Parathyroid adenoma (tissue), 2 donors: ENCODE measurements at regions not wholly inside any gene's neighbourhood (a gene's known extent, or its start where the extent isn't known, plus 50 kb on each side); places are given as distances from the start of the nearest gene placed in this dataset.

Source experiments
- H2AFZ ChIP-seq: fragments of 300-600 bp; sonication (generic); one replicate; pipeline ENCODE4 v1.7.0; 2017; ENCODE audit warnings: antibody characterized with exemption, mild to moderate bottlenecking
- H3K27ac ChIP-seq: fragments of 300-600 bp; sonication (generic); one replicate; pipeline ENCODE4 v1.7.0; 2017
- H3K27me3 ChIP-seq: fragments of 300-600 bp; sonication (generic); one replicate; pipeline ENCODE4 v1.7.0; 2017; ENCODE audit warnings: low read length; ENCODE audit not compliant: control insufficient read depth, insufficient read depth
- H3K36me3 ChIP-seq: fragments of 300-600 bp; sonication (generic); one replicate; pipeline ENCODE4 v1.7.0; 2017; ENCODE audit warnings: low read length; ENCODE audit not compliant: control insufficient read depth, insufficient read depth
- H3K4me1 ChIP-seq: fragments of 300-600 bp; sonication (generic); one replicate; pipeline ENCODE4 v1.7.0; 2017; ENCODE audit warnings: control low read depth
- H3K4me2 ChIP-seq: fragments of 300-600 bp; sonication (generic); one replicate; pipeline ENCODE4 v1.7.0; 2017; ENCODE audit warnings: low read length
- H3K4me3 ChIP-seq: fragments of 300-600 bp; sonication (generic); one replicate; pipeline ENCODE4 v1.7.0; 2017; ENCODE audit warnings: low read depth, low read length
- H3K79me2 ChIP-seq: fragments of 300-600 bp; sonication (generic); one replicate; pipeline ENCODE4 v1.7.0; 2017; ENCODE audit warnings: control low read depth
- H3K9ac ChIP-seq: fragments of 300-600 bp; sonication (generic); one replicate; pipeline ENCODE4 v1.7.0; 2017; ENCODE audit warnings: mild to moderate bottlenecking
- H3K9me3 ChIP-seq: fragments of 300-600 bp; sonication (generic); one replicate; pipeline ENCODE4 v1.7.0; 2017; ENCODE audit warnings: low read length; ENCODE audit not compliant: control insufficient read depth
- CTCF ChIP-seq: fragments of 300-600 bp; sonication (generic); IDR thresholded peaks from one replicate; pipeline ENCODE4 v1.7.0; 2017; ENCODE audit warnings: antibody characterized with exemption, mild to moderate bottlenecking
- donor health status: primary hyperparathyroidism.

- Histone ChIP-seq H2AFZ (no peak overlapping the region), H3K4me1 (no peaks in the 10 kb centered on the region), H3K4me2 (no peak overlapping the region), H3K4me3 (no peak overlapping the region), H3K9me3 (no peaks in the 10 kb centered on the region), H3K27ac (no peak overlapping the region), H3K27me3 (no peaks in the 10 kb centered on the region), H3K36me3 (no peaks in the 10 kb centered on the region), H3K79me2 (no peaks in the 10 kb centered on the region), H3K9ac (no peak overlapping the region)
- no peak for TF ChIP-seq CTCF
These were observed 191.8 kb downstream of the CGGBP1 start for GRCh38 chr3:87867001-87867400.

DNA sequence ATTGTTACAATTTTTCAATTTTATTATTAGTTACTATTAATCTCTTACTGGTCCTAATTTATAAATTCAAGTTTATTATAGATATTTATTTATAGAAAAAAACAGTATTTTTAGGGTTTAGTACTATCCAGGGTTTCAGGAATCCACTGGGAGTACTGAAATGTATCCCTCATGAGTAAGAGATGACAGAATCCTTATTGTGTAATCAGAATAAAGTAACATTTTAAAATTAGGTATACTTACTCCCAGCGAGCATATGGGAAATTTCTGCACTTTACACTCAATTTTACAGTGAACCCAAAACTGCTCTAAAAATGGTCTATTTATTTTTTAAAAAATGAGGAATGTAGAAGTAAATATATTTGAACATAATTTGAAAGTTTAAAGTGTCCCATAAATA lies 202.7 kb downstream of the CGGBP1 start:
- Histone ChIP-seq H2AFZ (no peak overlapping the region), H3K4me3 (no peak overlapping the region)

GRCh38 chr3:87855616-87856015 lies 203.2 kb downstream of the CGGBP1 start:
- H3K27ac ChIP-seq, result no peak overlapping the region
- H3K4me1 ChIP-seq, result no peaks in the 10 kb centered on the region
- H3K36me3 ChIP-seq, result no peaks in the 10 kb centered on the region
- no peak for TF ChIP-seq CTCF
- H2AFZ ChIP-seq, result no peak overlapping the region
- H3K4me3 ChIP-seq, result no peak overlapping the region
- H3K27me3 ChIP-seq, result no peaks in the 10 kb centered on the region
- H3K9me3 ChIP-seq, result no peaks in the 10 kb centered on the region
- H3K4me2 ChIP-seq, result no peak overlapping the region
- no peak overlapping the region for H3K9ac ChIP-seq
- H3K79me2 ChIP-seq, result no peaks in the 10 kb centered on the region

More for the DNA sequence above, 202.7 kb downstream of the CGGBP1 start:
- no peaks in the 10 kb centered on the region for H3K36me3 ChIP-seq
- TF ChIP-seq CTCF, result no peak
- H3K4me2 ChIP-seq, result no peak overlapping the region
- no peaks in the 10 kb centered on the region for H3K9me3 ChIP-seq
- H3K9ac ChIP-seq, result no peak overlapping the region
- no peak overlapping the region for H3K27ac ChIP-seq
- no peaks in the 10 kb centered on the region for H3K4me1 ChIP-seq
- H3K27me3 ChIP-seq, result no peaks in the 10 kb centered on the region
- no peaks in the 10 kb centered on the region for H3K79me2 ChIP-seq

- Histone ChIP-seq H3K9me3 (no peaks in the 10 kb centered on the region), H3K79me2 (no peaks in the 10 kb centered on the region), H3K4me1 (no peaks in the 10 kb centered on the region), H3K4me2 (no peak overlapping the region), H3K27me3 (no peaks in the 10 kb centered on the region), H3K36me3 (no peaks in the 10 kb centered on the region), H2AFZ (no peak overlapping the region), H3K27ac (no peak overlapping the region), H3K4me3 (no peak overlapping the region), H3K9ac (no peak overlapping the region)
- TF ChIP-seq CTCF, result no peak
These were observed 203.6 kb downstream of the CGGBP1 start for GRCh38 chr3:87855211-87855610.

- Histone ChIP-seq H3K79me2 (no peaks in the 10 kb centered on the region), H3K4me3 (no peak overlapping the region), H3K9me3 (no peaks in the 10 kb centered on the region), H3K27me3 (no peaks in the 10 kb centered on the region), H3K27ac (no peak overlapping the region), H3K4me1 (no peaks in the 10 kb centered on the region), H3K4me2 (no peak overlapping the region), H3K36me3 (no peaks in the 10 kb centered on the region), H3K9ac (no peak overlapping the region), H2AFZ (no peak overlapping the region)
- TF ChIP-seq CTCF, result no peak
These were observed 210.8 kb downstream of the CGGBP1 start for GRCh38 chr3:87848003-87848402.
